ENCODE measurements at regions not wholly inside any gene's neighbourhood (a gene's known extent, or its start where the extent isn't known, plus 50 kb on each side); places are given as distances from the start of the nearest gene placed in this dataset.

GRCh38 chr2:72028351-72028995 is 119.2 kb downstream of the CYP26B1 start:
- TF ChIP-seq MEIS2 (CRISPR knock-in tag; IDR thresholded peaks at IDR 0.05), result no peak
- TF ChIP-seq SATB2 (CRISPR knock-in tag; IDR thresholded peaks at IDR 0.05), result no peak
- no peak for TF ChIP-seq ZNF180 (CRISPR knock-in tag; IDR thresholded peaks at IDR 0.05; ENCODE audit: borderline replicate concordance, low read depth)
- no peak for TF ChIP-seq ZNF766 (CRISPR knock-in tag; IDR thresholded peaks at IDR 0.05; ENCODE audit: borderline replicate concordance)
- TF ChIP-seq AHR (CRISPR knock-in tag; IDR thresholded peaks at IDR 0.05), result no peak
- no peak for TF ChIP-seq ZBTB7A (CRISPR knock-in tag; IDR thresholded peaks at IDR 0.05)
- TF ChIP-seq KLF6 (CRISPR knock-in tag; IDR thresholded peaks at IDR 0.05), result no peak
- no peak for TF ChIP-seq ZNF607 (CRISPR knock-in tag; IDR thresholded peaks at IDR 0.05; ENCODE audit: borderline replicate concordance)
- TF ChIP-seq TAF1 (CRISPR knock-in tag; IDR thresholded peaks at IDR 0.05), result no peak
- no peak for TF ChIP-seq PRMT3 (CRISPR knock-in tag; IDR thresholded peaks at IDR 0.05; ENCODE audit: borderline replicate concordance, low read depth)
- no peak for TF ChIP-seq FOSL1 (CRISPR knock-in tag; IDR thresholded peaks at IDR 0.05; ENCODE audit: borderline replicate concordance)
- intact Hi-C loops (cut with micrococcal nuclease; ENCODE audit: unreplicated experiment), result no loop called here
- no peaks in the 10 kb centered on the region for H4K20me1 ChIP-seq (ENCODE audit: insufficient read depth, low read length)
- no peaks in the 10 kb centered on the region for H3K4me1 ChIP-seq (ENCODE audit: insufficient read depth, low read length)
- 42% methylated on average over 12 of the region's 12 CpGs for WGBS (ENCODE audit: low lambda C conversion rate)
- ATAC-seq (no peak; the same call in 2 of the 3 replicates), FAIRE-seq (no peak), DNase-seq (ENCODE audit: low spot score) (no peak)
- H3K27ac ChIP-seq (ENCODE audit: extremely low read length, insufficient read depth, low read length), result no peak overlapping the region
- ChIA-PET POLR2A (no interaction called here), CTCF (ENCODE audit: low intra/inter-chr PET ratio, low total read pairs) (no interaction called here)
- no TSS peak for BruUV-seq (replicated peaks)
- H3K9me3 ChIP-seq (ENCODE audit: low read length), result no peaks in the 10 kb centered on the region
- H3K36me3 ChIP-seq (replicated peaks in 1 of 2; ENCODE audit: control insufficient read depth in 1 of 2, insufficient read depth in 2 of 2, low read length in 2 of 2), result no peaks in the 10 kb centered on the region
- in situ Hi-C loops (cut with HindIII; ENCODE audit: extremely low pct_ligation_motif_present, low pct_unique_long_range_greater_than_20kb), result no loop called here
- peaks cover 1 to 63% of the 10 kb centered on the region in 2 experiments; a peak in 4 of 5 replicates for H3K27me3 ChIP-seq (ENCODE audit: control insufficient read depth in 1 of 2, insufficient read depth in 2 of 2, low read length in 2 of 2)
- no peaks in the 10 kb centered on the region for H3K79me2 ChIP-seq (ENCODE audit: insufficient read depth, low read length)
- no peak overlapping the region for H3K4me2 ChIP-seq (ENCODE audit: low read depth, low read length)
- H2AFZ ChIP-seq (ENCODE audit: low read length), result no peak overlapping the region
- no peak overlapping the region for H3K9ac ChIP-seq (ENCODE audit: insufficient read depth, low read depth, low read length)
- no peak overlapping the region for H3K4me3 ChIP-seq (replicated peaks in 1 of 3; ENCODE audit: insufficient read depth in 1 of 3, low read depth in 2 of 3, low read length in 3 of 3)

Measured in HepG2 (cell line).